BE2C (cell line): ENCODE measurements at regions not wholly inside any gene's neighbourhood (a gene's known extent, or its start where the extent isn't known, plus 50 kb on each side); places are given as distances from the start of the nearest gene placed in this dataset.
A peak's percentile ranks its signal among the peaks of the same experiment; 100 is the strongest.
"Not testable (repeated sequence)": the region's sequence is repeated elsewhere in the genome, so short reads cannot be mapped to it uniquely, and the experiment has no call there.

Source experiments
- DNase-seq: peaks from one replicate; pipeline ENCODE4 v3.0.0-alpha.2; 2020
- H3K27me3 ChIP-seq: fragments of 250-450 bp; sonication (Bioruptor Pico); 2 replicates; pipeline ENCODE4 v1.5.1; 2020; ENCODE audit warnings: mild to moderate bottlenecking
- H3K36me3 ChIP-seq: fragments of 250-450 bp; sonication (Bioruptor Pico); 2 replicates; pipeline ENCODE4 v1.5.1; 2020; ENCODE audit warnings: mild to moderate bottlenecking
- H3K4me1 ChIP-seq: fragments of 250-450 bp; sonication (Bioruptor Pico); 2 replicates; pipeline ENCODE4 v1.5.1; 2020
- H3K4me3 ChIP-seq: 2 replicates; pipeline ENCODE4 v1.5.1; 2011; ENCODE audit warnings: low read depth, low read length
- H3K9me3 ChIP-seq: fragments of 250-450 bp; sonication (Bioruptor Pico); 2 replicates; pipeline ENCODE4 v1.5.1; 2020
- CTCF ChIP-seq: IDR thresholded peaks from 2 replicates; pipeline ENCODE4 v1.5.1; 2012; ENCODE audit warnings: mild to moderate bottlenecking, low read depth, low read length

GRCh38 chr14:47921133-47921532, 245.7 kb upstream of the MDGA2 start:
- H3K27me3 ChIP-seq = no peaks in the 10 kb centered on the region
- H3K9me3 ChIP-seq = no peaks in the 10 kb centered on the region
- no peak overlapping the region for H3K4me3 ChIP-seq
- TF ChIP-seq CTCF = no peak
- no peak for DNase-seq
- 0 out of 2 replicates have a peak, but pooled peaks cover 3% of the 10 kb centered on the region for H3K4me1 ChIP-seq
- H3K36me3 ChIP-seq = no peaks in the 10 kb centered on the region

GRCh38 chr14:47919997-47920396, 244.6 kb upstream of the MDGA2 start:
- H3K4me3 ChIP-seq = no peak overlapping the region
- H3K9me3 ChIP-seq = no peaks in the 10 kb centered on the region
- no peaks in the 10 kb centered on the region for H3K36me3 ChIP-seq
- no peaks in the 10 kb centered on the region for H3K27me3 ChIP-seq
- 0 out of 2 replicates have a peak, but pooled peaks cover 3% of the 10 kb centered on the region for H3K4me1 ChIP-seq
- no peak for TF ChIP-seq CTCF
- peak; percentile 42 for DNase-seq

- no peaks in the 10 kb centered on the region for H3K9me3 ChIP-seq
- no peak for TF ChIP-seq CTCF
- no peak overlapping the region for H3K4me3 ChIP-seq
- H3K4me1 ChIP-seq = 0 out of 2 replicates have a peak, but pooled peaks cover 3% of the 10 kb centered on the region
- H3K27me3 ChIP-seq = no peaks in the 10 kb centered on the region
- DNase-seq = no peak
- H3K36me3 ChIP-seq = no peaks in the 10 kb centered on the region
These were observed 244.0 kb upstream of the MDGA2 start for GRCh38 chr14:47919334-47919846.

- peak; percentile 47 for DNase-seq
These were observed 242.0 kb upstream of the MDGA2 start for GRCh38 chr14:47917344-47917954.

GRCh38 chr14:47901141-47901540, 225.7 kb upstream of the MDGA2 start:
- not testable (repeated sequence) for H3K9me3 ChIP-seq, H3K4me1 ChIP-seq, H3K27me3 ChIP-seq, H3K36me3 ChIP-seq
- H3K4me3 ChIP-seq = peak overlapping the region; percentile 39
- peak; percentile 5 for DNase-seq

More at GRCh38 chr14:47917344-47917954, 242.0 kb upstream of the MDGA2 start:
- H3K27me3 ChIP-seq = no peaks in the 10 kb centered on the region
- peaks cover 6% of the 10 kb centered on the region; the same call in 1 of the 2 replicates for H3K4me1 ChIP-seq
- H3K4me3 ChIP-seq = no peak overlapping the region
- H3K9me3 ChIP-seq = no peaks in the 10 kb centered on the region
- H3K36me3 ChIP-seq = no peaks in the 10 kb centered on the region
- peak; percentile 80 for TF ChIP-seq CTCF

- no peak for TF ChIP-seq CTCF
- H3K4me1 ChIP-seq = no peaks in the 10 kb centered on the region
- DNase-seq = no peak
- H3K36me3 ChIP-seq = no peaks in the 10 kb centered on the region
- H3K27me3 ChIP-seq = no peaks in the 10 kb centered on the region
- no peaks in the 10 kb centered on the region for H3K9me3 ChIP-seq
- no peak overlapping the region for H3K4me3 ChIP-seq
These were observed 224.3 kb upstream of the MDGA2 start for GRCh38 chr14:47899685-47900084.
